Dedifferentiated amniotic fluid mesenchymal stem cell (primary cell): ENCODE measurements at regions not wholly inside any gene's neighbourhood (a gene's known extent, or its start where the extent isn't known, plus 50 kb on each side); places are given as distances from the start of the nearest gene placed in this dataset.

Experiments used
- DNase-seq: peaks from one replicate; pipeline ENCODE4 v3.0.0-alpha.2; 2016; ENCODE audit errors: extremely low spot score

GRCh38 chr12:89960607-89961394 lies 252.2 kb upstream of the ATP2B1 start:
- no peak for DNase-seq

- no peak for DNase-seq
Observed at GRCh38 chr12:89960011-89960507, 251.4 kb upstream of the ATP2B1 start.

GRCh38 chr12:89959179-89959578 lies 250.5 kb upstream of the ATP2B1 start:
- DNase-seq, result no peak

DNA sequence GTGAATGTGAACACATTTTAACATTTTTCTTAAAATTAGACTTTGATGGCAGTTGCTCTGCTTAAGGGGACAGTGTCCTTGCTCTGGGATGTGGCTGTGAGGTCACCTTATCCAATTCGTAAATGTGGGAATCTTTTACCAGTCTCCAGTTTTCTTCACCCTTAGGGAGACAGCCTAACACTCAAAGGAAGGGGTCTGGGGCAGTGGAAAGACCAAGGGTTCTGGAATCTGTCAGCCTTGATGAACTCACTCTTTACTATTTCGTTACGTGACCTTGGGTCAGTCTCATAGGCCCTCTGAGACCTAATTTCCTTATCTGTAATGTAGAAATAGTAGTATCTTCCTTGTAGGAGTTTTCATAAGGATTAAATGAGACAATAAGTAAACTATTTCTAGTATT lies 245.6 kb upstream of the ATP2B1 start:
- no peak for DNase-seq

GRCh38 chr12:89951694-89952060 lies 243.0 kb upstream of the ATP2B1 start:
- DNase-seq, result no peak

DNA sequence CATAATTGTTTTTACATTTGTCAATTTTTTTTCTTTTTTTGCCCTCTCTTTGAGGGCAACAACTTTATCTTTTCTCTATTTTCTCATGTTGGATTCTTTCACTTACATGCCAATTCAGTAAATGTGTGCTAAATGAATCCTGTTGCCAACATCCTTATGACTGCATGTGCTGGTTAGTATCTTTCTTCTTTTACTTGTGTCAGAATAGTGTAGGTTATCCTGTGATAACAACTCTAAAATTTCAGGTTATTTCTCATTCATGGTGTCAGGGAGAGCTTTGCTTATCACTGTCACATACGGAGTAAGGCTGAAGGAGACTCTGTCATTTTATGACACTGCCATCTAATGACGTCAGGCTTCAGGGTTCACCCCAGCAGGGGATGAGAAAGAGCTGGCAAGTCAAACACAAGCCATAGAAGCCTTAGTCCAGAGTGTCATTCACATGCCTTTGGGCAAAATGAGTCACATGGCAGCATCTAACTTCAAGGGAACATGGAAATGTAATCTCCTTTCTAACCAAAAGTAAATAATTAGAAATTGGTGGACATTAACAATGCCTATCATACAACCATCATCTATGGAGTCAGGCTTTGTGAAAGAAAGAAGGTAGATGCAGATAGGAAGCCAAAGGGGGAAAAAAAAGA lies 242.5 kb upstream of the ATP2B1 start:
- DNase-seq, result no peak

GRCh38 chr12:89950421-89950820 lies 241.8 kb upstream of the ATP2B1 start:
- no peak for DNase-seq

- DNase-seq, result peak; percentile 49
Observed at GRCh38 chr12:89949457-89950195, 241.0 kb upstream of the ATP2B1 start.

DNA sequence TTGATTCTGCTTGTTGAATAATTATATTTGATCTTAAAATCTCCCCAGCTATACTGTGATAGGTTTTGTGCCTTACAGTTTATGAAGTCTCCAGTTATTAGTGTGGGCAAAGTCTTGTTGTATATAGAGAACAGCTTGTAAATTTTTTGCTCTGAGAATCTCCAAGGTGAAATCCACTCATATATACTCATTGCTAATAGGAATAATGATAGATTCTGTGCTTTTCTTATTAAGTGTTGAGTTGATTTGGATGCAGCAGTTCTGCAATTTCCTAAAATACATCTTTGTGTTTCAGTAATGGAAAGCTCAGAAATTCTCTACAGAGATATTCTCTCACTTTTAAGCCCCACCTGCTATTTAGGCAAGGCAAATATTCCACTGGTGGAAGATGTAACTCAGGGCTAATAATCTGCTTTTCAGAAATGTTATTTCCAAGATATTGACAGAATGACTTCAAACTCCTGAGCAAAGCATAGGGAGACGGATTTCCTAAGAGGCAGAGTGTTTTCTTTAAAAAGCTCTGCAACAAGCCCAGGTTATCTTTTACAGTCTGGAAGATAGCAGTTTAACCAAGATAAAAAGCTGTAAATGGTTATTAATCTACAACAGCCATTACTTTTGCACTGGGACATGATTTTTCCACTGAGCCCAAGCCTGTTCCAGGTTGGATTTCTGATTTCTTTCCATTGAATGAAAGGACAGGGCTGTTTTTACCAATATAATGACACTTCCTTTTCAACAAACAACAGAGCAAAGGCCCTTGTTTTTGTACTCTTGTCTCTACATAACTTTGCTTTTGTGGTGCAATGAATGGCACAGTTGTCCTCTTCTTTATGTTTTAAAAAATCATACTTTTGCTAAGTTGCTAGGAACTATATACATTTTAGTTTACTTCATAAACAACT lies 239.9 kb upstream of the ATP2B1 start:
- no peak for DNase-seq

DNA sequence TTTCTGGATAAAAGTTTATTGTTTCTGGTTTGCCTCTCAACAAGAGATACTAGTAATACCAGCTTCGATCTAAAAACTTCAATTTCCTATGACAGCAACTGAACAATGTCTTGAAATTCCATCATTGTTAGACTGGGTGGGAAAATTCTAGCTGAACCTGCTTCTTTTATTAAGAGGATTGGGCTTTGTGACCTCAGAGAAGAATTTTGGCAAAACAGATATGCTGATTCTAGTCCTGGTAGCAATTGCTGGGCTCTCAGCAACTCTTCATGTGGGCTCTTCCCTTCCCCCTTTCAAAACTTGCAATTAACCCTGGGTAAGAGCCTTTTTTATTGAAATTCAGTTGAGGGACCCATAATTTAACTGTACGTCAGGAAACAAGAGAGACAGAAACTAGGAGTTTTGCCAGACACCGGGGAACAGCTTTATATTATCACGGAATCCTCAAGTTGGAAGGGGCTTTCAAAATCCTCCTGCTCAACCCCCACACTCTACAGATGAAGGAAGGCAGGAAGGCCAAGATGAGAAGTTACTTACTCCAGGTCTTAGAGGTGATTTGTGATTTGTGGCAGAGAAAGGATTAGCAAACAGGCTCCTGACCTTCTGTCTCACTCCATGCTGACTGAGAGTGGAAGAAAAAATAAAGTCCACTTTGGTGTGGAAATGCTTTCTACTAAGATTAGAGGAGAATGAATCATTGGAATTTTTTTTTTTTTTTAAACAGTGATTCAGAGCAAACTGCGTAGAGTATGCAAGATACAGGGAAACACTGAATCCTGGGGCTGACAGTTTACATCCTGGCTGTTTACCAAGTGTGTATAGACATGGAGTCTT lies 239.0 kb upstream of the ATP2B1 start:
- DNase-seq, result peak; percentile 87

DNA sequence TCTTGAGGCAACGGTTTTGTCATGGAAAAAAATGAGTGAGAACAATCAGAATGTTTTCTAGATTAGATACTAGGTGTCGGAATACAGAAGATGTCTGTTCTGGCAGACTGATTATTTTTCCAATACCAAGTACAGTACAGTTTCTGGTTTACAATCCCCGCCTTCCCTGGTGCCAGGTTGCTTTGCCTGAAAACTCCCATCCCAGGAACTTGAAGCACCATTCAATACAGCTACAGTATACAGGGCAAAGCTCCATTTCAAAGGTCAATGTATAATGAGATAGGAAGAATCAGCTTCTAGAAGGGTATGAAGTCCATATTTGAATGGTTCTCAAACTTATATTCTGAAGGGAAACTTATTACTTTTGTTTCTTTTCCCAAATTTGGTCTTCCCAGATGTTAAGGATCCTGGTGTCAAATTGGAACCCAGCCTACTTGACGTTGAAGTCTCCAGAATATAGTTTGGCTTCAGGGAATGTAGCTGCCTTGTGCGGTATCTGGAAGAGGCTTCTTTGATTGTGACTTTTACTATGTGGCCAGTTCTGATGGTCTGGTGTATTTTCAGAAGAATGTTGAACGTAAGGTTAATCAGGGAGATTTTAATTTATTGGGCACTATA lies 238.0 kb upstream of the ATP2B1 start:
- no peak for DNase-seq

DNA sequence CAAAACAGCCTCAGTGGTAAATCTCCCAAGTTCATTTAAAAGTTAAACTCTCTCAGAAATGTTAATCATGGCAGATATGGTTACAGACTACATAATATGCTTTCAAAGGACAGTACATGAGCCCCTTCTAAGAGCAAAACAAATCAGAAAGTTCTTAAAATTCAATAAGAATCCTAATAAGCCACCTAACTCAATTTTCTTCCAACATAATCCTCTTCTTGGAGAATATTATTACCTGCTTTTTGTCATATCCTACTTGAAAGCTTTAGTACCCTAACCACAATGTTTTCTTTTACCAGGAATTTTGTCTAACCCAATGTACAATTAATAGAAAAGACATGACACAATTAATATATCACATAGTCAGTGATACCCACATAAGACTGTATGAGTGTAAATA lies 236.5 kb upstream of the ATP2B1 start:
- no peak for DNase-seq

DNA sequence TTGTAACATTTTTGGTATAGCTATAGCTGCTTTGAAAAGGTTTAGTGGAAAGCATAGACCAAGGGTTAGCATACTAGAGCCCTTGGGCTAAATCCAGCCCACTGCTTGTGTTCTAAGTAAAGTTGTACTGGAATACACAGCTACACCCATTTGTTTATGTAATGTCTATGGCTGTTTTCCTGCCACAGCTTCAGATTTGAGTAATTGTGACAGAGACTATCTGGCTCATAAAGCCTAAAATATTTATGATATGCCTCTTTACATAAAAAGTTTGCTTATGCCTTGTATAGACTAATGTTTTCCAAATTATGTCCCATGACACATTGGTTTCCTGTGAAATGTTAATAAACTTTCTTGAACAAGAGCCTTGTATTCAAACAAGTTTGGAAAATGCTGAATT lies 234.8 kb upstream of the ATP2B1 start:
- no peak for DNase-seq

DNA sequence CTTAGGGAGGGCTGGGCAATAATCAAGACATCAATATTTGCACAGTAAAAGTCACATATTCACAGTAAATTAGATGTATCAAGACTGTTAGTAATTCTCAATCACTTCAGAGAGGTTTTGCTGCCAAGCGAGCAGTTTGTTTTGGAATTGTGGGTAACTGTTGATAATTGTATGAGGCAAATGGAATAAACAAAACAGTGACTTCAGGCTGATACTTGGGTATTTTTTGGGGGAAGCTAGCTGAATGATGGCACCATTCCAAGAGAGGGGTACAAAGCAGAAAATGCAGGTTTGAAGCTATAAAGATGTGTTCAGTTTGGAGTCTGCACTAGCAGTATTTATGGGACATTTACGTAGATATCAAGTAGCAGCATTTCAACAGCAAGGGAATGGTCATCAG lies 232.8 kb upstream of the ATP2B1 start:
- no peak for DNase-seq

DNA sequence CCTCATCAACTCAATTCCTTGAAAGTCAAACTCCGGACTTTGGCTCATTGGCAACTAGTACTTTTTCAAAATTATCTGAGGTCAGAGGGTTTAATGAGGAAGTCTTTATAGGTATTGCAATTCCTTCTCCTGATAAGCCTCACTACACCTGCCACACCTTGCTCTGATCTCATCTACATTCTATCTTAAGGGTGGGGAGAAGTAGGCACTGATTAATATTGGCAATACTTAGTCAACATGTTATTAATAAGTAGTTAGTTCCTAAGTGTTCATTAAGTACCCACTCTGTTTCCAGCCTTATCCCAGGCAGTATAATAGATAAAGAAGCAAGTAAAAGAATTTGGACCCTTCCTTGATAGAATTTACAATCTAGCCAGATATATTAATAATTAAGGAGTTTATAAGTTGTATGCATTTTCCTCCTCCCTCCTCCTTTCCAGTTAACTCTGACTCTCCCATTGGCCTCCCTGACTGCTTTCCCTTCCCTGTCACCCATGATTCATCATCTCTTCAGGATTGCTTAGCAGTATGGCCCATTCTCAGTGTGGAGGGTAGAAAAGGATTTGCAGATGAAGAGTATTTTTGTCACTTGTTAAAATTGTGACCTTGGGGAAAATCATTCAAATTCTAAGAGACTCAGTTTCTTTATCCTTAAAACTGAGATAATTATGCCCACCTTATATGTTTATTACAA lies 231.0 kb upstream of the ATP2B1 start:
- no peak for DNase-seq

GRCh38 chr12:89936631-89937030 lies 228.0 kb upstream of the ATP2B1 start:
- DNase-seq, result no peak

DNA sequence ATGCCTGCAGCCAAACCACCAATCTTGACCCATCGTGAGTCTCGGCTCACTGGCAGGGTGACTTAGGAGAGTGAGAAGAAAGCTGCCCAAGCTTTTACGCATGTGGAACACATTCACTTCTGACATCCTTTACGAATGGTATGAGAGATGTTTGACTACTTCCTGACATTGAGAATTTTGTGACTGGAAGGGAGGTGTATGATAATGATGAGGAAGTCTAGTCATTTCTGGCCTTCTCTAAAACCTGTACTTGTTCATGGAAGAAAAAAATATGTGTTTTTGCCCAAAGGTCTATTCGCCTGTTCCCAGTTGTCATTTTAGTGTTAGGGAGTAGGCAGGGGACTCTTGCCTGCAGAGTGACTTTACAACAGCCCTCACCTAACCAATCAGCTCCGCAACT lies 227.2 kb upstream of the ATP2B1 start:
- no peak for DNase-seq

GRCh38 chr12:89933911-89934310 lies 225.3 kb upstream of the ATP2B1 start:
- no peak for DNase-seq

DNA sequence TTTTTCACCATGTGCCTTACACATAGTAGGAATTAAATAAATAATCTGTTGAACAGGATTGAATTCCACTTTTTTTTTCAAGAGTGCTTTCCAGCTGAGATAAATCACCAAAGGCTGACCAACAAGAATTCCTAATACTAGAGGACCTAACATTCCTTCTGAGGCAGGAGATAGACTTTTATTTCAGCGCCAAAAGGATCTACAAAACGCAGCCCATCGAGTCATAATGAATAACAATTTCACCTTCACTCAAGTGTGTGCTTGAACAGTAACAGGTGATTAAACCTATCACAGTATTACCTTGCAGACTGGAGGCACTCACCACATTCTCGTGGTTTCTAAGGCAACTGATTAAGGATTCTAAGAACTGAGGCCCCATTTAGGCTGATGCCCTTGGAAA lies 224.3 kb upstream of the ATP2B1 start:
- DNase-seq, result no peak

GRCh38 chr12:89928467-89928866 lies 219.8 kb upstream of the ATP2B1 start:
- DNase-seq, result no peak
